ENCODE measurements at regions not wholly inside any gene's neighbourhood (a gene's known extent, or its start where the extent isn't known, plus 50 kb on each side); places are given as distances from the start of the nearest gene placed in this dataset.

DNA sequence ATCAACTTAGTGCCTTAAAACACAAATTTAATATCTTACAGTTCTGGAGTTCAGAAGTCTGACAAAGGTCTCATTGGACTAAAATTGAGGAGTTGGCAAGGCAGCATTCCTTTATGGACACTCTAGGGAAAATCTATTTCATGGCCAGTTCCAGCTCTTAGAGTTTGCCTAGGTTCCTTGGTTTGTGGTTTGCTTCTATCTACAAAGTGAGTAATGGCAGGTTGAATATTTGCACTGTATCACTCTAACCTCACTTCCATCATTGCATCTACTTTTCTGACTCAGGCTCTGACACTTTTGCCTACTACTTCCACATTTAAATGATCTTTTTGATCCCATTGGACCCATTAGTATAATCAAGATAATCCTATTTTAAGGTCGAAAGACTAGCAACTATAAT is 64.7 kb upstream of the PCDH10 start:
- Histone ChIP-seq H3K4me3 (no peak overlapping the region), H3K9me3 (no peaks in the 10 kb centered on the region), H3K27ac (no peak overlapping the region), H3K27me3 (no peaks in the 10 kb centered on the region), H3K4me1 (no peaks in the 10 kb centered on the region), H3K36me3 (no peaks in the 10 kb centered on the region)
- no peak for DNase-seq (ENCODE audit: low spot score in 2 of 2)
- TF ChIP-seq POLR2A (IDR thresholded peaks at IDR 0.05) (no peak), POLR2AphosphoS5 (IDR thresholded peaks at IDR 0.05) (no peak)
- TF ChIP-seq, protein P1, sequence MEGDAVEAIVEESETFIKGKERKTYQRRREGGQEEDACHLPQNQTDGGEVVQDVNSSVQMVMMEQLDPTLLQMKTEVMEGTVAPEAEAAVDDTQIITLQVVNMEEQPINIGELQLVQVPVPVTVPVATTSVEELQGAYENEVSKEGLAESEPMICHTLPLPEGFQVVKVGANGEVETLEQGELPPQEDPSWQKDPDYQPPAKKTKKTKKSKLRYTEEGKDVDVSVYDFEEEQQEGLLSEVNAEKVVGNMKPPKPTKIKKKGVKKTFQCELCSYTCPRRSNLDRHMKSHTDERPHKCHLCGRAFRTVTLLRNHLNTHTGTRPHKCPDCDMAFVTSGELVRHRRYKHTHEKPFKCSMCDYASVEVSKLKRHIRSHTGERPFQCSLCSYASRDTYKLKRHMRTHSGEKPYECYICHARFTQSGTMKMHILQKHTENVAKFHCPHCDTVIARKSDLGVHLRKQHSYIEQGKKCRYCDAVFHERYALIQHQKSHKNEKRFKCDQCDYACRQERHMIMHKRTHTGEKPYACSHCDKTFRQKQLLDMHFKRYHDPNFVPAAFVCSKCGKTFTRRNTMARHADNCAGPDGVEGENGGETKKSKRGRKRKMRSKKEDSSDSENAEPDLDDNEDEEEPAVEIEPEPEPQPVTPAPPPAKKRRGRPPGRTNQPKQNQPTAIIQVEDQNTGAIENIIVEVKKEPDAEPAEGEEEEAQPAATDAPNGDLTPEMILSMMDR (IDR thresholded peaks at IDR 0.05) = no peak
- intact Hi-C loops (cut with DNase I; ENCODE audit: low total_unique reads) = no loop called here

DNA sequence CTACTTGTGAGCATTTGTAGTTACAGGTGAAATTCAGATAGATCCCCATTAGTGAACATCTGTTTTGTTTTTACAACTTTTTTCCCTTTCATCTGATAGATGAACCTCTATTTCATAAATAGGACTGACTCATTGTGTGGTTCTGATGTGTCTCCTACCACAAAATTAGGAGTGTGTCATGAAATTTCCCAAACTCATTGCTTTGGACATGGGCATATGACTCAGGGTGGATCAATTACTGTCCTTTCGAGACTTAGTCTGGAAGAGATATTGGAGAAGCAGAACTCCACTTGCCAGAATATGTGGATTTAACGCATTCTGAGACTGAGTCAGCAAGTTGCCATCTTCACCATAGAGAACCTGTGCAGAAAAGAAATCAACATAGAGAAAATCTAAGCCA is 53.5 kb upstream of the PCDH10 start:
- Histone ChIP-seq H3K27me3 (no peaks in the 10 kb centered on the region), H3K36me3 (no peaks in the 10 kb centered on the region), H3K4me1 (no peaks in the 10 kb centered on the region), H3K4me3 (no peak overlapping the region), H3K9me3 (no peaks in the 10 kb centered on the region), H3K27ac (no peak overlapping the region)
- DNase-seq (ENCODE audit: low spot score in 2 of 2) = no peak
- intact Hi-C loops (cut with DNase I; ENCODE audit: low total_unique reads) = no loop called here
- no peak for TF ChIP-seq POLR2AphosphoS5 (IDR thresholded peaks at IDR 0.05)
- TF ChIP-seq POLR2A (IDR thresholded peaks at IDR 0.05) = no peak
- TF ChIP-seq, protein P1 (IDR thresholded peaks at IDR 0.05) = no peak

- Histone ChIP-seq H3K4me1 (no peaks in the 10 kb centered on the region), H3K9me3 (no peaks in the 10 kb centered on the region), H3K27ac (no peak overlapping the region), H3K36me3 (no peaks in the 10 kb centered on the region), H3K4me3 (no peak overlapping the region), H3K27me3 (no peaks in the 10 kb centered on the region)
- TF ChIP-seq POLR2A (IDR thresholded peaks at IDR 0.05) (no peak), POLR2AphosphoS5 (IDR thresholded peaks at IDR 0.05) (no peak)
- TF ChIP-seq, protein P1 (IDR thresholded peaks at IDR 0.05) = no peak
- no peak for DNase-seq (ENCODE audit: low spot score in 2 of 2)
- intact Hi-C loops (cut with DNase I; ENCODE audit: low total_unique reads) = no loop called here
These were observed 52.1 kb upstream of the PCDH10 start for GRCh38 chr4:133096972-133097371.

All from breast epithelium (tissue), 4 donors.